ENCODE measurements at regions not wholly inside any gene's neighbourhood (a gene's known extent, or its start where the extent isn't known, plus 50 kb on each side); places are given as distances from the start of the nearest gene placed in this dataset.

GRCh38 chr3:25957026-25957425 is 167.1 kb downstream of the OXSM start:
- no TSS peak for BruUV-seq (replicated peaks)
- no peak overlapping the region for H2AFZ ChIP-seq (ENCODE audit: control insufficient read depth, low read depth, low read length)
- no peak overlapping the region for H3K9ac ChIP-seq (ENCODE audit: control insufficient read depth, insufficient read depth, low read length)
- ChIA-PET RAD21 (ENCODE audit: unreplicated experiment) (no interaction called here), CTCF (no interaction called here), SMC1A (ENCODE audit: uncharacterized antibody, unreplicated experiment) (no interaction called here), POLR2A (no interaction called here)
- no peaks in the 10 kb centered on the region for H3K27me3 ChIP-seq (replicated peaks in 1 of 2; ENCODE audit: control insufficient read depth in 2 of 2, insufficient read depth in 2 of 2, low read length in 1 of 2)
- no peak overlapping the region for H3K4me3 ChIP-seq
- H4K20me1 ChIP-seq (ENCODE audit: control insufficient read depth, insufficient read depth) = no peaks in the 10 kb centered on the region
- H3K9me3 ChIP-seq (replicated peaks; ENCODE audit: control insufficient read depth, insufficient read depth, low read length) = no peaks in the 10 kb centered on the region
- intact Hi-C loops (cut with micrococcal nuclease; ENCODE audit: unreplicated experiment) (no loop called here), in situ Hi-C loops (cut with MboI) (no loop called here)
- FAIRE-seq = no peak
- H3K4me1 ChIP-seq (ENCODE audit: control insufficient read depth, insufficient read depth, low read length) = no peaks in the 10 kb centered on the region
- no peak for ATAC-seq
- no peak overlapping the region for H3K27ac ChIP-seq (ENCODE audit: control insufficient read depth, insufficient read depth)
- no peaks in the 10 kb centered on the region for H3K36me3 ChIP-seq (ENCODE audit: control insufficient read depth in 2 of 2, insufficient read depth in 2 of 2, low read length in 1 of 2)
- no peaks in the 10 kb centered on the region for H3K79me2 ChIP-seq (ENCODE audit: control insufficient read depth, insufficient read depth, low read length)
- no peak for DNase-seq (ENCODE audit: low read depth, low spot score)
- no peak overlapping the region for H3K4me2 ChIP-seq (ENCODE audit: control insufficient read depth, insufficient read depth)
- TF ChIP-seq ZBTB11 (CRISPR knock-in tag; IDR thresholded peaks at IDR 0.05) = no peak
- no peak for TF ChIP-seq ZNF274 (IDR thresholded peaks at IDR 0.05; ENCODE audit: insufficient read depth, insufficient read length)
- no peak for TF ChIP-seq CEBPZ (IDR thresholded peaks at IDR 0.05; ENCODE audit: low read depth, low read length)
- TF ChIP-seq GATAD2B (conservative IDR thresholded peaks at IDR 0.05; ENCODE audit: low read depth) = no peak
- no peak for TF ChIP-seq SREBF1 (IDR thresholded peaks at IDR 0.05; ENCODE audit: low read length)
- no peak for TF ChIP-seq ZBTB4 (CRISPR knock-in tag; IDR thresholded peaks at IDR 0.05)
- no peak for TF ChIP-seq E4F1 (IDR thresholded peaks at IDR 0.05; ENCODE audit: borderline replicate concordance, partially characterized antibody)
